ENCODE measurements at regions not wholly inside any gene's neighbourhood (a gene's known extent, or its start where the extent isn't known, plus 50 kb on each side); places are given as distances from the start of the nearest gene placed in this dataset.

- TF ChIP-seq, protein P1, sequence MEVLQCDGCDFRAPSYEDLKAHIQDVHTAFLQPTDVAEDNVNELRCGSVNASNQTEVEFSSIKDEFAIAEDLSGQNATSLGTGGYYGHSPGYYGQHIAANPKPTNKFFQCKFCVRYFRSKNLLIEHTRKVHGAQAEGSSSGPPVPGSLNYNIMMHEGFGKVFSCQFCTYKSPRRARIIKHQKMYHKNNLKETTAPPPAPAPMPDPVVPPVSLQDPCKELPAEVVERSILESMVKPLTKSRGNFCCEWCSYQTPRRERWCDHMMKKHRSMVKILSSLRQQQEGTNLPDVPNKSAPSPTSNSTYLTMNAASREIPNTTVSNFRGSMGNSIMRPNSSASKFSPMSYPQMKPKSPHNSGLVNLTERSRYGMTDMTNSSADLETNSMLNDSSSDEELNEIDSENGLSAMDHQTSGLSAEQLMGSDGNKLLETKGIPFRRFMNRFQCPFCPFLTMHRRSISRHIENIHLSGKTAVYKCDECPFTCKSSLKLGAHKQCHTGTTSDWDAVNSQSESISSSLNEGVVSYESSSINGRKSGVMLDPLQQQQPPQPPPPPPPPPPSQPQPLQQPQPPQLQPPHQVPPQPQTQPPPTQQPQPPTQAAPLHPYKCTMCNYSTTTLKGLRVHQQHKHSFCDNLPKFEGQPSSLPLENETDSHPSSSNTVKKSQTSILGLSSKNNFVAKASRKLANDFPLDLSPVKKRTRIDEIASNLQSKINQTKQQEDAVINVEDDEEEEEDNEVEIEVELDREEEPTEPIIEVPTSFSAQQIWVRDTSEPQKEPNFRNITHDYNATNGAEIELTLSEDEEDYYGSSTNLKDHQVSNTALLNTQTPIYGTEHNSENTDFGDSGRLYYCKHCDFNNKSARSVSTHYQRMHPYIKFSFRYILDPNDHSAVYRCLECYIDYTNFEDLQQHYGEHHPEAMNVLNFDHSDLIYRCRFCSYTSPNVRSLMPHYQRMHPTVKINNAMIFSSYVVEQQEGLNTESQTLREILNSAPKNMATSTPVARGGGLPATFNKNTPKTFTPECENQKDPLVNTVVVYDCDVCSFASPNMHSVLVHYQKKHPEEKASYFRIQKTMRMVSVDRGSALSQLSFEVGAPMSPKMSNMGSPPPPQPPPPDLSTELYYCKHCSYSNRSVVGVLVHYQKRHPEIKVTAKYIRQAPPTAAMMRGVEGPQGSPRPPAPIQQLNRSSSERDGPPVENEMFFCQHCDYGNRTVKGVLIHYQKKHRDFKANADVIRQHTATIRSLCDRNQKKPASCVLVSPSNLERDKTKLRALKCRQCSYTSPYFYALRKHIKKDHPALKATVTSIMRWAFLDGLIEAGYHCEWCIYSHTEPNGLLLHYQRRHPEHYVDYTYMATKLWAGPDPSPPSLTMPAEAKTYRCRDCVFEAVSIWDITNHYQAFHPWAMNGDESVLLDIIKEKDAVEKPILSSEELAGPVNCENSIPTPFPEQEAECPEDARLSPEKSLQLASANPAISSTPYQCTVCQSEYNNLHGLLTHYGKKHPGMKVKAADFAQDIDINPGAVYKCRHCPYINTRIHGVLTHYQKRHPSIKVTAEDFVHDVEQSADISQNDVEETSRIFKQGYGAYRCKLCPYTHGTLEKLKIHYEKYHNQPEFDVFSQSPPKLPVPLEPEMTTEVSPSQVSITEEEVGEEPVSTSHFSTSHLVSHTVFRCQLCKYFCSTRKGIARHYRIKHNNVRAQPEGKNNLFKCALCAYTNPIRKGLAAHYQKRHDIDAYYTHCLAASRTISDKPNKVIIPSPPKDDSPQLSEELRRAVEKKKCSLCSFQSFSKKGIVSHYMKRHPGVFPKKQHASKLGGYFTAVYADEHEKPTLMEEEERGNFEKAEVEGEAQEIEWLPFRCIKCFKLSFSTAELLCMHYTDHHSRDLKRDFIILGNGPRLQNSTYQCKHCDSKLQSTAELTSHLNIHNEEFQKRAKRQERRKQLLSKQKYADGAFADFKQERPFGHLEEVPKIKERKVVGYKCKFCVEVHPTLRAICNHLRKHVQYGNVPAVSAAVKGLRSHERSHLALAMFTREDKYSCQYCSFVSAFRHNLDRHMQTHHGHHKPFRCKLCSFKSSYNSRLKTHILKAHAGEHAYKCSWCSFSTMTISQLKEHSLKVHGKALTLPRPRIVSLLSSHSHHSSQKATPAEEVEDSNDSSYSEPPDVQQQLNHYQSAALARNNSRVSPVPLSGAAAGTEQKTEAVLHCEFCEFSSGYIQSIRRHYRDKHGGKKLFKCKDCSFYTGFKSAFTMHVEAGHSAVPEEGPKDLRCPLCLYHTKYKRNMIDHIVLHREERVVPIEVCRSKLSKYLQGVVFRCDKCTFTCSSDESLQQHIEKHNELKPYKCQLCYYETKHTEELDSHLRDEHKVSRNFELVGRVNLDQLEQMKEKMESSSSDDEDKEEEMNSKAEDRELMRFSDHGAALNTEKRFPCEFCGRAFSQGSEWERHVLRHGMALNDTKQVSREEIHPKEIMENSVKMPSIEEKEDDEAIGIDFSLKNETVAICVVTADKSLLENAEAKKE (CRISPR knock-in tag; IDR thresholded peaks at IDR 0.05), result no peak
- TF ChIP-seq ZNF331 (CRISPR knock-in tag; IDR thresholded peaks at IDR 0.05; ENCODE audit: low read depth) (no peak), CREB1 (CRISPR knock-in tag; IDR thresholded peaks at IDR 0.05; ENCODE audit: low read depth) (no peak)
These were observed 108.5 kb downstream of the PHLDA1 start (continued) for GRCh38 chr12:75922944-75923642.

DNA sequence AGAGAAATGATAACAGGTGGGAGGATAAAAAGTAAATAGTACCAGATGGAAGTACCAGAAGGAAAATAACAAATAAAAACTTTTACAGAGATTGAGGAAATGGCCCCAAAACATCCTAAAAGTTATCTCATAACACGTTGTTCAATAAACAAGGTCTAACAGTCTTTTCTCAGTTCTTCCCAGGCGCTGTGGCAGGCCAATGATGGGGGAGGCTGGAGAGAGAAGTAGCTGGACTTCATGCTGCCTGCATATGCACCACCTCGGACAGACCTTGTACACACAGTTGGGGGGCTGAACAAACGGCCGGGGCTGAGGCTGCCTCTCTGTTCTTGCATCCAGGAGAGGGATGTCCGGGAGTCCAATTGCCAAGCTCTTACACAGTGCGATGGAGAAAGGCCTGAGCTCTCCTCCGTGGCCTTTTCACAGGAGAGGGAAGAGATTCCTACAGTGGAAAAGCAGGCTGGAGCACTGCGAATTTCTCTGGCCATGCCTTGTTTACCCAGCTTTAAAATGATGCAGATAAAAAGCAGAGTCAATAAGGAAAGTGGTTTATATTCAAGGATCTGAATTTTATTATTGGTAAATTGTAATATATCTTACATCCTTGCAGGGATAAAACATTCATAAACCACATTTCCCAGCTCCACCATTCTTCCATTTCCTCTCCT is 109.8 kb downstream of the PHLDA1 start:
- Histone ChIP-seq H2AFZ (peak overlapping the region; percentile 12; the same call in 1 of the 2 replicates), H4K20me1 (replicated peaks; ENCODE audit: insufficient read depth) (no peaks in the 10 kb centered on the region), H3K27ac (ENCODE audit: low read depth) (no peak overlapping the region), H3K9me2 (ENCODE audit: insufficient read depth) (peaks cover 4% of the 10 kb centered on the region; the same call in 1 of the 2 replicates), H3F3A (replicated peaks; ENCODE audit: low read depth) (no peaks in the 10 kb centered on the region), H3K79me2 (replicated peaks; ENCODE audit: insufficient read depth) (no peaks in the 10 kb centered on the region), H3K27me3 (ENCODE audit: insufficient read depth) (no peaks in the 10 kb centered on the region), H3K4me1 (ENCODE audit: insufficient read depth) (peaks cover 20% of the 10 kb centered on the region), H3K4me3 (no peak overlapping the region), H3K36me3 (ENCODE audit: insufficient read depth) (0 out of 2 replicates have a peak, but pooled peaks cover 9% of the 10 kb centered on the region), H3K4me2 (no peak overlapping the region)
- Mint-ChIP-seq H3K4me3 (no peak overlapping the region), H3K4me1 (peaks cover 12% of the 10 kb centered on the region; the same call in 2 of the 3 replicates), H3K9me3 (peaks cover 24% of the 10 kb centered on the region), H3K36me3 (ENCODE audit: low read depth) (peaks cover 25% of the 10 kb centered on the region), H3K27ac (no peak overlapping the region), H3K27me3 (ENCODE audit: insufficient read depth, low read depth, poor library complexity) (peaks cover 5% of the 10 kb centered on the region)
- TF ChIP-seq ZNF114 (CRISPR knock-in tag; IDR thresholded peaks at IDR 0.05), result no peak
- no peak for TF ChIP-seq EZH2 (IDR thresholded peaks at IDR 0.05; ENCODE audit: low read depth, unreplicated experiment)
- no peak for ATAC-seq
- DNase-seq (ENCODE audit: low spot score), result no peak

All from GM23338 (cell line).